Naive thymus-derived CD4-positive, alpha-beta T cell (primary cell): ENCODE measurements at regions not wholly inside any gene's neighbourhood (a gene's known extent, or its start where the extent isn't known, plus 50 kb on each side); places are given as distances from the start of the nearest gene placed in this dataset.

Experiments
- ATAC-seq: fragments of 150-1000 bp; cut with Tn5 transposase; 2 replicates; pipeline ENCODE4 v1.10.0; 2021; ENCODE audit warnings: mild to moderate bottlenecking, moderate library complexity
- CTCF ChIA-PET: fragments of 350-600 bp; sonication (Branson Sonifier 250); formaldehyde crosslinking; loops from one replicate; lab custom pipeline; 2021; ENCODE audit warnings: antibody characterized with exemption; lab: Charles Lee
- POLR2A ChIA-PET: fragments of 350-600 bp; sonication (Branson Sonifier 250); formaldehyde crosslinking; loops from one replicate; lab custom pipeline; 2021; ENCODE audit warnings: antibody characterized with exemption, inconsistent platforms; lab: Charles Lee
- DNase-seq, 9 donors: peaks; one replicate each; pipeline versions ENCODE4 v3.0.0 to v3.0.0-alpha.2; 2020 to 2022; ENCODE audit warnings: mixed read lengths in 1 of 9
- H3K27ac ChIP-seq: one replicate; pipeline ENCODE4 v1.7.0; 2013; ENCODE audit warnings: mild to moderate bottlenecking, low read depth, low read length, moderate library complexity
- H3K27me3 ChIP-seq, 2 donors: one replicate each; pipeline ENCODE4 v1.7.0; 2013; ENCODE audit warnings: low read length in 2 of 2, mild to moderate bottlenecking in 2 of 2, moderate library complexity in 2 of 2; ENCODE audit not compliant: control insufficient read depth in 2 of 2, insufficient read depth in 2 of 2
- H3K36me3 ChIP-seq, 3 experiments: 1 replicate in 2 of 3; 2 replicates in 1 of 3; pipeline ENCODE4 v1.7.0; 2013; ENCODE audit warnings: low read length in 3 of 3, mild to moderate bottlenecking in 3 of 3, moderate library complexity in 1 of 3; ENCODE audit not compliant: insufficient read depth in 3 of 3, control insufficient read depth in 2 of 3
- H3K4me1 ChIP-seq, 2 donors: one replicate each; pipeline ENCODE4 v1.7.0; 2013; ENCODE audit warnings: low read length in 2 of 2, mild to moderate bottlenecking in 2 of 2, moderate library complexity in 1 of 2; ENCODE audit not compliant: control insufficient read depth in 2 of 2, insufficient read depth in 2 of 2
- H3K4me3 ChIP-seq: 2 replicates; pipeline ENCODE4 v1.7.0; 2013; ENCODE audit warnings: mild to moderate bottlenecking, low read length
- H3K9me3 ChIP-seq, 3 experiments: 1 replicate in 2 of 3; 2 replicates in 1 of 3; pipeline ENCODE4 v1.7.0; 2013; ENCODE audit warnings: low read length in 3 of 3; ENCODE audit not compliant: control insufficient read depth in 2 of 3
- H3K27ac Mint-ChIP-seq, 9 donors: one replicate each; pipeline ENCODE4 v1.8.0; 2020 to 2022; ENCODE audit warnings: mixed read lengths in 9 of 9, mild to moderate bottlenecking in 8 of 9, moderate library complexity in 5 of 9, inconsistent platforms in 2 of 9
- H3K27me3 Mint-ChIP-seq, 5 donors: one replicate each; pipeline ENCODE4 v1.8.0; 2021 to 2022; ENCODE audit warnings: mixed read lengths in 5 of 5, mild to moderate bottlenecking in 1 of 5
- H3K36me3 Mint-ChIP-seq, 5 donors: one replicate each; pipeline ENCODE4 v1.8.0; 2020 to 2022; ENCODE audit warnings: mixed read lengths in 5 of 5, mild to moderate bottlenecking in 3 of 5, inconsistent platforms in 1 of 5
- H3K4me1 Mint-ChIP-seq, 7 donors: one replicate each; pipeline ENCODE4 v1.8.0; 2020 to 2022; ENCODE audit warnings: mixed read lengths in 7 of 7, mild to moderate bottlenecking in 3 of 7, inconsistent platforms in 1 of 7
- H3K4me3 Mint-ChIP-seq, 10 donors: one replicate each; pipeline ENCODE4 v1.8.0; 2020 to 2022; ENCODE audit warnings: mild to moderate bottlenecking in 10 of 10, mixed read lengths in 10 of 10, moderate library complexity in 6 of 10, inconsistent platforms in 2 of 10
- H3K9me3 Mint-ChIP-seq, 11 donors: one replicate each; pipeline ENCODE4 v1.8.0; 2020 to 2022; ENCODE audit warnings: mixed read lengths in 11 of 11, mild to moderate bottlenecking in 4 of 11, inconsistent platforms in 1 of 11, moderate library complexity in 1 of 11
- intact Hi-C, 2 donors: fragments of 100-400 bp; cut with micrococcal nuclease; formaldehyde crosslinking; loops; one replicate each; pipeline ENCODE4 v1.15.1; 2023

DNA sequence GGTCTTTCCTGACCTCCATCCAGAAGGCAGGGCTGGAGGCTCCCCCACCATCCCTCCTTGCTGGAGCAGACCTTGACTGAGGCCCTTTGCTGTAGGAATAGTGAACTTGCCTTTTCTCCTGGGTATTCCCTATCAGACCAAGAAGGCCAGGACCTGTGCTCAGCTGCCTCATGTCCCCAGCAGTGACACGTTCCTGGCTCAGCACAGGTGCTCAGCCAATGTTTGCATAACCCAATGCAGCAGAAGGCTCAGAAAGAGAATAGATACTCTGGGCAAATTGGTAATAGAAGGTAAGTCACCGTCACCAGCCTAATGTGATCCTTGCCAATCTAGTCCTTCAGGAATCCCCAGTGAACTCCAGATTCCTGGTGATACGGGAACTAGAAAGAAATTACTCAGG lies 96.4 kb downstream of the ACTL7B start:
- no peak overlapping the region for H3K27ac ChIP-seq
- Mint-ChIP-seq H3K4me3 (no peak overlapping the region), H3K36me3 (no peaks in the 10 kb centered on the region), H3K9me3 (peaks cover 0 to 6% (median 0%) of the 10 kb centered on the region in 11 donors), H3K27ac (no peak overlapping the region), H3K27me3 (peaks cover 0 to 7% (median 2%) of the 10 kb centered on the region in 5 donors), H3K4me1 (no peaks in the 10 kb centered on the region)
- H3K4me3 ChIP-seq = no peak overlapping the region
- POLR2A ChIA-PET = no interaction called here
- no peak for DNase-seq
- no peaks in the 10 kb centered on the region for H3K4me1 ChIP-seq
- no peak for ATAC-seq
- no peaks in the 10 kb centered on the region for H3K36me3 ChIP-seq
- intact Hi-C loops = no loop called here
- H3K27me3 ChIP-seq = no peaks in the 10 kb centered on the region
- H3K9me3 ChIP-seq = no peaks in the 10 kb centered on the region
- CTCF ChIA-PET = no interaction called here

DNA sequence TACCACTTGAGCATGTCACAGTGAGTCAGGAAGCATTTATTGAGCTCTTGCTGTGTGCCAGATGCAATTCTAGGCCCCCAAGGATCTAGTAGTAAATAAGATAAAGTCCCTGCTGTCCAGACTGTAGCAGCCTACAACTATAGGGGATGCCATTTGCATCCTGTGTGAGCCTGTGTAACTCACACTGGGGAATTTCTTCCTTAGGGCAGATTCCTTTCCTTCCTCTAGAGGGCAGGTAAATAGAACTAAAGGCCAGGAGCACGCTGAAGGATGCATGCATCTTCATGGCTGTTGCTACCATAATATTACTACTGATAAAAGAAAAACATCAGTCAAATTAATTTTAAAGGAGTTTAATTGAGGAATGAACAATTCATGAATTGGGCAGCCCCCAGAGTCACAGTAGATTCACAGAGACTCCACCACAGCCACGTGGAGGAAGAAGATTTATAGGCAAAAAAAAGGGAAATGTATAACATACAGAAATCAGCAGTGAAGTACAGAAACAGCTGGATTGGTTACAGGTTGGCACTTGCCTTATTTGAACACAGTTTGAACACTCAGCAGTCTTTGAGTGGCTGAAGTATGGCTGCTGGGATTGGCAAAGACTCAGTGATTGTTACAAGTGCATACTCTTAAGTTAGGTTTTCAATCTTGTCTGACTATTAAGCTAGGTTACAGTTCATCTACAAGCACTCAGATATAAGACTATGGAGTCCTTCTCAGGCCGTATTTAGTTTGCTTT lies 98.9 kb downstream of the ACTL7B start:
- H3K27ac ChIP-seq = no peak overlapping the region
- Mint-ChIP-seq H3K27ac (no peak overlapping the region), H3K4me1 (no peaks in the 10 kb centered on the region), H3K4me3 (no peak overlapping the region), H3K9me3 (peaks cover 0 to 13% (median 6%) of the 10 kb centered on the region in 11 donors), H3K36me3 (peaks cover 0 to 5% (median 0%) of the 10 kb centered on the region in 5 donors), H3K27me3 (peaks cover 0 to 14% (median 12%) of the 10 kb centered on the region in 5 donors)
- POLR2A ChIA-PET = interaction anchor here (0.7 kb wide), 1 partner anchor 768 kb away, joined by 6 read pairs; no protein-coding TSS in a partner anchor
- no peaks in the 10 kb centered on the region for H3K9me3 ChIP-seq
- no peak overlapping the region for H3K4me3 ChIP-seq
- ATAC-seq = no peak
- intact Hi-C loops = no loop called here
- H3K36me3 ChIP-seq = no peaks in the 10 kb centered on the region
- H3K4me1 ChIP-seq = no peaks in the 10 kb centered on the region
- CTCF ChIA-PET = no interaction called here
- no peak for DNase-seq
- no peaks in the 10 kb centered on the region for H3K27me3 ChIP-seq

DNA sequence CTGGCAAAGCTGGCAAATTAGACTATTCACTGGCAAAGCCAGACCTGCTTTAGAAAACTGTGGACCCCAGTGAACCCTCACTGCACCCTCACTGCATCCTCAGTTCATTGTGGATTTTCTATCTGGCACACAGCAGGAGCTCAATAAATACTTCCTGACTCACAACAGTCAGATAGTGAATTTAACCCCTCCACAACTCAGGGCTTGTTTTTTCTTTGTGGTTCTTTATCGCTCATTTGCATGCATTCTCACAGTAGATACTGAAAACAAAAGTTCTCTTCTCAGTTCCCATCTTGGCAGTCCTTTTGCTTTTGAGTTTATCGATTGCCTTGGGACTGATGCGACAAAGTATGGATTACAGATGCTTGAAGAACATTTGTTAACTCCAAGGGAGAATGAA lies 99.8 kb downstream of the ACTL7B start:
- Mint-ChIP-seq H3K27me3 (peaks cover 0 to 14% (median 12%) of the 10 kb centered on the region in 5 donors), H3K27ac (no peak overlapping the region), H3K4me3 (no peak overlapping the region), H3K36me3 (peaks cover 0 to 5% (median 0%) of the 10 kb centered on the region in 5 donors), H3K9me3 (peaks cover 0 to 13% (median 6%) of the 10 kb centered on the region in 11 donors), H3K4me1 (no peaks in the 10 kb centered on the region)
- intact Hi-C loops = no loop called here
- ChIA-PET CTCF (no interaction called here), POLR2A (no interaction called here)
- Histone ChIP-seq H3K9me3 (no peaks in the 10 kb centered on the region), H3K27ac (no peak overlapping the region), H3K4me3 (no peak overlapping the region), H3K36me3 (no peaks in the 10 kb centered on the region), H3K27me3 (no peaks in the 10 kb centered on the region), H3K4me1 (no peaks in the 10 kb centered on the region)
- no peak for DNase-seq
- ATAC-seq = no peak

DNA sequence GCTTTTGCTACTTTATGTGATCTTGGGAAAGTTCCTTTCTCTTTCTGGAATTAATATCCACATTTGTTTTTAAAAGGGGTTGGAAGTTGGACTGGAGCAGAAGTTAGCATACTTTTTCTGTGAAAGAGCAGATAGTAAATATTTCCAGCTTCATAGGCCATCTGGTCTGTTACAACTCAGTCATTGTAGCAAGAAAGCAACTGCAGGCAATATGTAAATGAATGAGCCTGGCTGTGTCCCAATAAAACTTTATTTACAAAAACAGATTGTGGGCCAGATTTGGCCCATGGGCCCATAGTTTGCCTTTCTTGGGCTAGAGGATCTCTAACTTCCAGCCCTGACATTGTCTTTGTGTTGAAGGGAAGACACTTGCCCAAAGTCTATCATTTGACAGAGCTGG lies 104.4 kb downstream of the ACTL7B start:
- H3K36me3 Mint-ChIP-seq = peaks cover 0 to 5% (median 0%) of the 10 kb centered on the region in 5 donors
- peaks cover 0 to 2% (median 0%) of the 10 kb centered on the region in 7 donors for H3K4me1 Mint-ChIP-seq
- peaks cover 0 to 13% (median 4%) of the 10 kb centered on the region in 11 donors for H3K9me3 Mint-ChIP-seq
- H3K27ac ChIP-seq = no peak overlapping the region
- no peak overlapping the region for H3K27ac Mint-ChIP-seq
- ATAC-seq (no peak), DNase-seq (no peak)
- no peak overlapping the region for H3K4me3 ChIP-seq
- no peaks in the 10 kb centered on the region for H3K36me3 ChIP-seq
- CTCF ChIA-PET = no interaction called here
- intact Hi-C loops = no loop called here
- no peaks in the 10 kb centered on the region for H3K27me3 ChIP-seq
- POLR2A ChIA-PET = no interaction called here
- H3K4me1 ChIP-seq = no peaks in the 10 kb centered on the region
- H3K27me3 Mint-ChIP-seq = peaks cover 0 to 13% (median 6%) of the 10 kb centered on the region in 5 donors
- no peak overlapping the region for H3K4me3 Mint-ChIP-seq
- H3K9me3 ChIP-seq = no peaks in the 10 kb centered on the region

DNA sequence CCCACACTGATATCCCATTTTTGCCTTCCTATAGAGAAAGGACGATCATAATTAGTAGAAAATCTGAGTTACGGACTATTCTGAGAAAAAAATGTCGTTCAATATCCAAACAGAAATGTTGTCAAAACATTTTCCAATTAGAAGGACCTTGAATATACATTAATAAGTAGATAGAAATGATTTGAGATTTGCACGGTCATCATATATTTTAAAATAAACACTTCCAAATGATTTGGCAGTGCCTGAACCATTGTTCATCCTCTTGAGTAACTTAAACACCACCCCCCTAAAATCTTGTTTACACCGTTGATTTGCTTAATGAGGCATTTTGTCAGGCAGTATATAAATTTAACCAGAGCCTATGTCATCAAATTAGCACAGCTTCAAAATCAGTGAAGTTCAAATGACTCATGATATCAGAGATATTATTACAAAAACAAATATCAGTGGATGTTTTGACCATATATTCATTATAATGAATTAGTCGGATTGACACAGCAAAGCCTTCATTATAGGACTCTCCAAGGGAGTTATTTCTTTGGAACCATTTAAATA lies 105.0 kb downstream of the ACTL7B start:
- H3K4me3 ChIP-seq = no peak overlapping the region
- DNase-seq (no peak), ATAC-seq (no peak)
- H3K27ac Mint-ChIP-seq = no peak overlapping the region
- H3K27me3 ChIP-seq = no peaks in the 10 kb centered on the region
- H3K4me1 ChIP-seq = no peaks in the 10 kb centered on the region
- H3K4me3 Mint-ChIP-seq = no peak overlapping the region
- ChIA-PET POLR2A (no interaction called here), CTCF (no interaction called here)
- H3K27ac ChIP-seq = no peak overlapping the region
- no peaks in the 10 kb centered on the region for H3K9me3 ChIP-seq
- peaks cover 0 to 5% (median 0%) of the 10 kb centered on the region in 5 donors for H3K36me3 Mint-ChIP-seq
- intact Hi-C loops = no loop called here
- H3K4me1 Mint-ChIP-seq = peaks cover 0 to 2% (median 0%) of the 10 kb centered on the region in 7 donors
- no peaks in the 10 kb centered on the region for H3K36me3 ChIP-seq
- peaks cover 0 to 13% (median 4%) of the 10 kb centered on the region in 11 donors for H3K9me3 Mint-ChIP-seq
- H3K27me3 Mint-ChIP-seq = peaks cover 0 to 13% (median 6%) of the 10 kb centered on the region in 5 donors

DNA sequence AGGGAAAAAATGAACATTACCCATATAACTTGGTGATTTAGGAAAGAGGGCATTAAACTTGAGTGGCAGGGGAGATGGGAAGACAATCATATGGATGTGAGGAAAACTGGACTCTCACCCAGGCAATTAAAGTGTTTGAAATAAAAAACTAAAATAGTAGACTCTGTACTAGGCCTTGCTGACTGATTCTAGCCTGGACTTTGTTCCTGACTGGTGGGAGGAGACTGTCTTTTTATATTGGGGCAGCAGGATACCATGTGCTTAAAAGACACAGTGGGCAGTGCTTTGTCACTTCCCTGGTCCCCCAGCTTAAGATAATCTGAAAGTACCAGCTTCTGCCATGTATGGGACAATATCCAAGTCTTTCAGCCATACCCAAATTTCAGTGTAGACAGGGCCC lies 107.0 kb downstream of the ACTL7B start:
- no peak for DNase-seq
- H3K27me3 ChIP-seq = no peaks in the 10 kb centered on the region
- Mint-ChIP-seq H3K27me3 (peaks cover 0 to 9% (median 5%) of the 10 kb centered on the region in 5 donors), H3K4me1 (peaks cover 0 to 2% (median 0%) of the 10 kb centered on the region in 7 donors), H3K4me3 (no peak overlapping the region), H3K36me3 (peaks cover 0 to 5% (median 0%) of the 10 kb centered on the region in 5 donors), H3K27ac (no peak overlapping the region), H3K9me3 (peaks cover 0 to 10% (median 1%) of the 10 kb centered on the region in 11 donors)
- H3K4me1 ChIP-seq = no peaks in the 10 kb centered on the region
- no peaks in the 10 kb centered on the region for H3K36me3 ChIP-seq
- H3K27ac ChIP-seq = no peak overlapping the region
- POLR2A ChIA-PET = no interaction called here
- intact Hi-C loops = no loop called here
- H3K4me3 ChIP-seq = no peak overlapping the region
- H3K9me3 ChIP-seq = no peaks in the 10 kb centered on the region
- no peak for ATAC-seq
- CTCF ChIA-PET = no interaction called here
